ENCODE measurements at regions not wholly inside any gene's neighbourhood (a gene's known extent, or its start where the extent isn't known, plus 50 kb on each side); places are given as distances from the start of the nearest gene placed in this dataset.

DNA sequence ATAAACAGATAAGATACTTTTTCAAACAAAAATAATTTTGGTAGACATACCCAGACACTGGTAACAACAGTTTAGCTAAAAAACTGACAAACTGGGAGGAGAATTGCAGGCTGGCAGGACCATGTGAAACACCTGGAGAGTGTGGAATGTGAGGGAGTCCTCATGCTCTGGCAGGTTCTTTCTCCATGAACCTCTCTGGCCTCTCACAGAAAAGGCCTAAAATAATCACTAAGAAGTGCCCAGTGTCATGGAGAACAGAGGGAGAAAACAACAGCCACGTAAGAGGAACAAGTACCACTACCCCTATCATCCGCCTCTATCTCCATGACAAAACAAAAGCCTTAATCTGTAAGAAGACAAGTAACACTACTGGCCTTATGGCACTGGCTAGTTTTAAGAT, 1227.5 kb upstream of the CDH9 start:
- TF ChIP-seq, protein P1, sequence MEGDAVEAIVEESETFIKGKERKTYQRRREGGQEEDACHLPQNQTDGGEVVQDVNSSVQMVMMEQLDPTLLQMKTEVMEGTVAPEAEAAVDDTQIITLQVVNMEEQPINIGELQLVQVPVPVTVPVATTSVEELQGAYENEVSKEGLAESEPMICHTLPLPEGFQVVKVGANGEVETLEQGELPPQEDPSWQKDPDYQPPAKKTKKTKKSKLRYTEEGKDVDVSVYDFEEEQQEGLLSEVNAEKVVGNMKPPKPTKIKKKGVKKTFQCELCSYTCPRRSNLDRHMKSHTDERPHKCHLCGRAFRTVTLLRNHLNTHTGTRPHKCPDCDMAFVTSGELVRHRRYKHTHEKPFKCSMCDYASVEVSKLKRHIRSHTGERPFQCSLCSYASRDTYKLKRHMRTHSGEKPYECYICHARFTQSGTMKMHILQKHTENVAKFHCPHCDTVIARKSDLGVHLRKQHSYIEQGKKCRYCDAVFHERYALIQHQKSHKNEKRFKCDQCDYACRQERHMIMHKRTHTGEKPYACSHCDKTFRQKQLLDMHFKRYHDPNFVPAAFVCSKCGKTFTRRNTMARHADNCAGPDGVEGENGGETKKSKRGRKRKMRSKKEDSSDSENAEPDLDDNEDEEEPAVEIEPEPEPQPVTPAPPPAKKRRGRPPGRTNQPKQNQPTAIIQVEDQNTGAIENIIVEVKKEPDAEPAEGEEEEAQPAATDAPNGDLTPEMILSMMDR (IDR thresholded peaks at IDR 0.05; ENCODE audit: low read depth, low read length), result no peak

DNA sequence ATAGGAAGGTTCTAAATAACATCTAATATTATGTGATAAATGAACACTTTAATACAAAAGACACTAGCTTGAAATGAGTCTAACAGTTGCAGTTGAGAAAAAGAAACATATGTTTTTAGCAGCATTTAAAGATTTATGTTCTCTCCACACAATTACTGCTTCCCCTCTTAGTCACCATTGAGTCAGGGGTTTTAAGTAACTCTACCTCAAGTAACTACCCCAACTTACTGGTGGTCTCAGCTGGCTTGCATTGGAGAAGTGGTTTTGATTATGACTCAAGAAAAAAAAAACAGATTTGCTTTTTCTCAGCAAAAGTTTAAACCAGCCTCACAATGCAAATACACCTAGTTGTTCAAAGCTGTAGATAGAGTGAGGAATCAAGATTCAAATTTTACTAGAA, 1216.5 kb upstream of the CDH9 start:
- H3K4me3 ChIP-seq (ENCODE audit: low read depth, low read length), result no peak overlapping the region
- TF ChIP-seq, protein P1 (IDR thresholded peaks at IDR 0.05; ENCODE audit: low read depth, low read length), result no peak

More for the DNA sequence above, 1227.5 kb upstream of the CDH9 start:
- no peak overlapping the region for H3K4me3 ChIP-seq (ENCODE audit: low read depth, low read length)

DNA sequence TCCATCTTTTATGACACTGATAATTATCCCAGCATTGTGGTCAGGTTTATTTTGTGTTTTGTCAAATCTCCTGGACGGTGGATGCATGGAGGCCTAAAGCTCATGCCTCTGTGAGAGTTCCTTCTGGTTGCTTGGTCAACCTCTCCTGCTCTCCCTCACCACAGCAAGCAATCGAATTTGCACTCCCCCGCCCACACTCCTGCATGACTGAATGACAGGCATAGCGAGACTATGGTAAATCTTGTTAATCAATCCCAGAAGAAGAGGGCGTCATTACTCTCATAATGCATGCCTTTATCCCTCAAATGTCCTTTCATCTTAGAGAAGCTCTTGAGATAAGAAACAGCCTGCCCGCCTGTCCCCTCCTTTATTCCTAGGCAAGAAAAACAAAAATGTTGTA, 1215.0 kb upstream of the CDH9 start:
- H3K4me3 ChIP-seq (ENCODE audit: low read depth, low read length), result no peak overlapping the region
- TF ChIP-seq, protein P1 (IDR thresholded peaks at IDR 0.05; ENCODE audit: low read depth, low read length), result no peak

DNA sequence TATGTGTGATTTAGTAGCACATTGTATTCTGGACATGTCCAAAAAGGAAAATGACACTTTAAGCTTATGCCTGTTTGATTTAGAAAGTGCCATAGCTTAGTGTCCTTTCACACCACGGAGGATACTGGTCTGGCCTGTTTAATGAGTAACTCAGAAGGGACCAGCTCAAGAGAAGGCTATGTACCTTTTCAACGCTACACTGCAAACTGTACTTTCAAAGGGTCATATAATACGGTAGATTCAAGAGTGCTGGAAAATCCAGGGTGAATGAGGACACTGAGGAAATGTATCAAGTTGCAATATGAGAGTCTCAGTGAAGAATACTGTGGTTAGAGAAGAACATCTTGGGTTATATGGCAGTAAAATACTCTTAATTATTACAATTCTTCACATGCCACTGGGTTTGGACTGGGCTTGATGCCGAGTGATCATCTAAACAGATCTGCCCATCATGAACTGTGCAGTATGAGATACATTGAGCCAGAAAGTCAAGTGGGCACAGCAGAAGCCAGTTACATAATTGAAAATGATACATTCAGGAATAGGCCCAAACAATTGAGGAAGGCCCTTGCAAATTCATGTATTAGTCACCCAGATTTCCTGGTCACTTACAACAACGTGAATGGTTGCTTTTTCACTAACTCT, 1211.5 kb upstream of the CDH9 start:
- TF ChIP-seq, protein P1 (IDR thresholded peaks at IDR 0.05; ENCODE audit: low read depth, low read length), result no peak

DNA sequence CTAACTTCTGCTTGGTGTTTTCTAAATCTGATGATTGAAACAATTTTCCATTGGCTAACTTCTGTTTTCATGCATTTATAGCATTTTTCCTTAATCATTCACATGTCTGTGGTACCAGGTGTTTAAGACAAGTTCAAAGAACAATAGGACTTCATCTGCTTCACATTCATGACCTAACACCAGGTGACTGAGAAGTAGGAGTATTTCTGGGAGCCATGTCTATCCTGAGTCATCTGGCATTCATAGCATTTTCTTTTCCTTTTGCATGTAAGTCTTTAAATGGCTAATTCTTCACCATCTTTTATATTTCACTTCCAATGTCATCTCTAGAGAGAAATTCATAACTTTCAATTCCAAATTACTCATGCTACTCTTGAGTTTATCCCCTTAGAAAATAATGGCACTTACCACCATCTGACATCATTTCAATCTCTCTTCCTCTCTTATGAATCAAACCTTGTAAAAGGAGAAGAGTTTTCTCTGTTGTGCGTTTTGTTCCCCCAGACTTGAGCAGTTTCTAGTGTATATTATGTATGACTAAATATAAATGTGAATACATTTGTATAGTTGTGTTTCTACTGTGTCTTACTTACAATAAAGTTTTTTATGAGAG, 1196.1 kb upstream of the CDH9 start:
- TF ChIP-seq, protein P1 (IDR thresholded peaks at IDR 0.05; ENCODE audit: low read depth, low read length), result no peak

More for the DNA sequence above, 1211.5 kb upstream of the CDH9 start:
- H3K4me3 ChIP-seq (ENCODE audit: low read depth, low read length), result no peak overlapping the region

DNA sequence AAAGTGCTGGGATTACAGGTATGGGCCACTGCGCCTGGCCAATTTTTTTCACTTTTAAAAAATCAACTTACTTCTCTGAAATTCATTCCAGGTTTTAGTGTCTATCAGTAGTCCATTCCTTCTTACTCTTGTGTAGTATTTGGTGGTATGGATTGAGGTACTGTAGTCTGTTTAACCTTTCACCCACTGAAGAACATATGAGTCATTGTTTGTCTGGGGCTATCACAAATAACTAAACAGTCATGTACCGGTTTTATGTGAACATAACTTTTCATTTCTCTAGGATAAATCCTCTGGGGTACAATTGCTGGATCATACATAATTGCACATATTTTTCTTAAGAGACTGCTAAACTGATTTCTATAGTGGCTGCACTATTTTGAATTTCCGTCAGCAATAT, 1188.0 kb upstream of the CDH9 start:
- TF ChIP-seq, protein P1 (IDR thresholded peaks at IDR 0.05; ENCODE audit: low read depth, low read length), result no peak
- no peak overlapping the region for H3K4me3 ChIP-seq (ENCODE audit: low read depth, low read length)

More for the DNA sequence above, 1196.1 kb upstream of the CDH9 start:
- no peak overlapping the region for H3K4me3 ChIP-seq (ENCODE audit: low read depth, low read length)

DNA sequence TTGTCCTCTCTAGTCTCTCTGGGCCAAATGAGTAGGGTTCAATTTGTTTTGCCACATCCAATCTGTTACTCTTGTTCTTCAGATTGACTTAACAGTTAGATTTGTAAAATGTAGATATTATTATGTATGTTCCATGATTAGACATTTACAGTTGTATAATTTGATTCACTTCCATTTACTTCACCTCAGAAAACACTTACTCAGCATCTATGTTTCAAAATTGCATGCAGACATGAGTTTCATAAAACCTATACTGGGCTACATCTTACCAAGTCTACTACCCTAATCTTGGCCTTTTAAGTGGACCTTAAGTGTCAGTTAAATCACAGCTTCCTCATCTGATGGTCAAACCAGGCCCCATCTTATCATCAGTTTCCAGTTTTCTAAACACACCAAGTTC, 1181.2 kb upstream of the CDH9 start:
- TF ChIP-seq, protein P1 (IDR thresholded peaks at IDR 0.05; ENCODE audit: low read depth, low read length), result no peak
- H3K4me3 ChIP-seq (ENCODE audit: low read depth, low read length), result no peak overlapping the region

Data from WI38 (cell line).